ENCODE measurements at regions not wholly inside any gene's neighbourhood (a gene's known extent, or its start where the extent isn't known, plus 50 kb on each side); places are given as distances from the start of the nearest gene placed in this dataset.
"Not testable (repeated sequence)": the region's sequence is repeated elsewhere in the genome, so short reads cannot be mapped to it uniquely, and the experiment has no call there.

DNA sequence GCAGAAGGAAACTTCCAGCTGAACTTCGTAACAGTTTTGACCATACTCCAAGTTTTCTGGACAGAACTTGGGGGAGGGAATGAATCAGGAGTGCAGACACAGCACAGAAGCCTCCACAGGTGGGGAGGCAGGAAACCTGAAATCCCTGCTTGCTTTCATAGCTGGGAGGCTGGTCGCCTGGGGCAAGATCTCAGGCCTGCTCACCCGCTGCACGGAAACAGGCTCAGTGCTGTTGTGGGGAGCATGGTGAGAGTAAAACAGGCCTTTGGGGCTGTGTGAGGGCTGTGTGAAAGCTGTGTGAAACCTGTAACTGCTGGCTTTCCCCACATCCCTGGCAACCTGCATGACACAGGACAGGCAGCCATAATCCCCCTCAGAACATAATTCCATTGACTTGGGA lies 85.2 kb upstream of the UFL1 start:
- no TSS peak for BruUV-seq (replicated peaks)
- intact Hi-C loops (cut with micrococcal nuclease): no loop called here
- Histone ChIP-seq H2AFZ (ENCODE audit: low read length) (no peak overlapping the region), H3K9me2 (replicated peaks; ENCODE audit: low read length) (no peaks in the 10 kb centered on the region), H3K27me3 (ENCODE audit: low read length) (no peaks in the 10 kb centered on the region), H3K4me1 (ENCODE audit: insufficient read depth, low read length) (no peaks in the 10 kb centered on the region), H3K4me3 (ENCODE audit: low read length) (no peak overlapping the region), H3F3A (ENCODE audit: low read length, unreplicated experiment) (no peaks in the 10 kb centered on the region), H3K4me2 (ENCODE audit: low read length) (no peak overlapping the region), H3K9me3 (ENCODE audit: low read length) (no peaks in the 10 kb centered on the region), H3K36me3 (ENCODE audit: low read depth, low read length) (no peaks in the 10 kb centered on the region), H3K79me2 (ENCODE audit: low read length) (no peaks in the 10 kb centered on the region), H4K20me1 (ENCODE audit: low read length) (no peaks in the 10 kb centered on the region), H3K9ac (ENCODE audit: low read length) (no peak overlapping the region), H3K27ac (ENCODE audit: low read length) (no peak overlapping the region)
- TF ChIP-seq EZH2 (IDR thresholded peaks at IDR 0.05; ENCODE audit: low read length, unreplicated experiment) (no peak), EZH2phosphoT487 (IDR thresholded peaks at IDR 0.05; ENCODE audit: borderline replicate concordance, low read length) (no peak), CTCF (conservative IDR thresholded peaks at IDR 0.05; ENCODE audit: low read depth, low read length) (no peak)
- ChIA-PET POLR2A (ENCODE audit: unreplicated experiment) (no interaction called here), CTCF (no interaction called here)
- ATAC-seq: no peak
- DNase-seq: peak; percentile 28

- H3K4me3 ChIP-seq (ENCODE audit: low read length); H3K36me3 ChIP-seq (ENCODE audit: low read depth, low read length); H3K27me3 ChIP-seq (ENCODE audit: low read length); intact Hi-C loops (cut with micrococcal nuclease); DNase-seq; ATAC-seq; H4K20me1 ChIP-seq (ENCODE audit: low read length); H3K9me2 ChIP-seq (replicated peaks; ENCODE audit: low read length); CTCF ChIA-PET; H3F3A ChIP-seq (ENCODE audit: low read length, unreplicated experiment); H3K9ac ChIP-seq (ENCODE audit: low read length); POLR2A ChIA-PET (ENCODE audit: unreplicated experiment); H3K4me2 ChIP-seq (ENCODE audit: low read length); H3K79me2 ChIP-seq (ENCODE audit: low read length); H3K9me3 ChIP-seq (ENCODE audit: low read length); H3K4me1 ChIP-seq (ENCODE audit: insufficient read depth, low read length); H2AFZ ChIP-seq (ENCODE audit: low read length); BruUV-seq (replicated peaks); H3K27ac ChIP-seq (ENCODE audit: low read length): not testable (repeated sequence)
Observed at GRCh38 chr6:96437228-96437627, 84.4 kb upstream of the UFL1 start.

- Histone ChIP-seq H3K36me3 (ENCODE audit: low read depth, low read length) (no peaks in the 10 kb centered on the region), H4K20me1 (ENCODE audit: low read length) (no peaks in the 10 kb centered on the region), H3K4me3 (ENCODE audit: low read length) (no peak overlapping the region), H2AFZ (ENCODE audit: low read length) (0 out of 2 replicates have a peak overlapping the region, but pooled peaks have one; percentile 22), H3K27me3 (ENCODE audit: low read length) (no peaks in the 10 kb centered on the region), H3K9me2 (replicated peaks; ENCODE audit: low read length) (no peaks in the 10 kb centered on the region), H3K4me1 (ENCODE audit: insufficient read depth, low read length) (no peaks in the 10 kb centered on the region), H3F3A (ENCODE audit: low read length, unreplicated experiment) (no peaks in the 10 kb centered on the region), H3K27ac (ENCODE audit: low read length) (no peak overlapping the region), H3K9ac (ENCODE audit: low read length) (no peak overlapping the region), H3K79me2 (ENCODE audit: low read length) (no peaks in the 10 kb centered on the region), H3K4me2 (ENCODE audit: low read length) (0 out of 2 replicates have a peak overlapping the region, but pooled peaks have one; percentile 4), H3K9me3 (ENCODE audit: low read length) (no peaks in the 10 kb centered on the region)
- CTCF ChIA-PET: no interaction called here
- DNase-seq (peak; percentile 52), ATAC-seq (peak; percentile 33; the same call in 1 of the 2 replicates)
- POLR2A ChIA-PET (ENCODE audit: unreplicated experiment): no interaction called here
- BruUV-seq (replicated peaks): no TSS peak
- intact Hi-C loops (cut with micrococcal nuclease): no loop called here
- no peak for TF ChIP-seq CTCF (conservative IDR thresholded peaks at IDR 0.05; ENCODE audit: low read depth, low read length)
- TF ChIP-seq EZH2phosphoT487 (IDR thresholded peaks at IDR 0.05; ENCODE audit: borderline replicate concordance, low read length): no peak
- no peak for TF ChIP-seq EZH2 (IDR thresholded peaks at IDR 0.05; ENCODE audit: low read length, unreplicated experiment)
Observed at GRCh38 chr6:96450082-96450769, 71.4 kb upstream of the UFL1 start.

All from PC-3 (cell line).